GM19438 (cell line): ENCODE measurements at regions not wholly inside any gene's neighbourhood (a gene's known extent, or its start where the extent isn't known, plus 50 kb on each side); places are given as distances from the start of the nearest gene placed in this dataset.

Source experiments
- ATAC-seq: cut with Tn5 transposase; IDR thresholded peaks from one replicate; pipeline ENCODE4 v1.9.1; 2021; ENCODE audit warnings: low read depth; ENCODE audit not compliant: unreplicated experiment

DNA sequence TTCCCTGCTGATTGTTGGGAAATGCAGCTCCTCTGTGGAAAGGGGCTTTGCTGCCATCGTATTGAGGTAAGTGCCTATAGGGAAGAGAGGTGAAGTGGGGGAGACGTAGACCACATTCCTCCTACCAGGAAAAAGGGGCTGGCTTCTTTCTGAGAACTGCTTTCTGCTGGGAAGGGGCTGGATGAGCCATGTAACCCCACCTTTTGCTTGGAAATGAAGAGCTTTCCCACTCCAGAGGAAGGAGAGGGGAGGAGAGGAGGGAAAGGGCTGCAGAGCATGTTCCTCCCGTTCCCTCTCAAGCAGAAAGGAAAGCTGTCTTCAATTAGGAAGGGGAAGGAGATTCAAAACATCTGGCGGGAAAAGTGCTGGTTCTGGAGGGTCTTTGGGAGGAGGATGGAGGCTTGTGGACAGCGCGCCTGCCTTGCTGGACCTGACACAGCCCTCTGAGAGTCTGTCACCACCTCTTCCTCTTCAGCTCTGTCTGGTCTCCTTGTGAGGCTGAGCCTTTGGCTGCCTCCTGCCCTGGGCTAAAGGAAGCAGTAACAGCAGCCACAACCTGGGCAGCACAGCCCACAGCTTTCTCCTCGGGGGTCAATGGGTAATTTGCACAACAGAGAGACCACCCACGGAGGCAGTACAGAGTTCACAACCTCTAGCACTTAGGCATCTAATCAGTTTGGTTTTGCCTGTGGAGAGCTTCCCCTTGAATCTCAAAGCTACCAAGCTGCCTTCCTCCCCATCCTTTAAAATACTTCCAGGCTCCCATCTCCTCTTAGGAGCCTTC is 410.0 kb upstream of the TNP1 start:
- ATAC-seq: no peak

DNA sequence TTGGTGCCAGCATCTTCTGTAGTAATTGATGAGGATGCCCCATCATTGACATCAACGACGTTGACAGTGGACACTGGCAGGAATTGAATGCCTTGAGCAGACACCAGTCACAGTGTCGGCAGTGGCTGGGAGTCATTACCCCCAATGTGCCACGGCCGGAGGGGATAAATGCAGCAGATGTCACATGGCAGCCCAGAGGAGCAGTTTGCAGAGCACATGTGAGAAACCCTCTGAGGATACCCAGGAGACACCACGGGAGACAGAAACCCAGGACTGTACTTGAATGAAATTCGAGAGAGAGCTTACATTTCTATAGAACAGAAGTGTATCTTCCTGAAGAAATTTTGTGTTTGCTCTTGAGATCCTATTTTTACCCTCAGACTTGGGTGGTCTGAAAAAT is 409.1 kb upstream of the TNP1 start:
- no peak for ATAC-seq

DNA sequence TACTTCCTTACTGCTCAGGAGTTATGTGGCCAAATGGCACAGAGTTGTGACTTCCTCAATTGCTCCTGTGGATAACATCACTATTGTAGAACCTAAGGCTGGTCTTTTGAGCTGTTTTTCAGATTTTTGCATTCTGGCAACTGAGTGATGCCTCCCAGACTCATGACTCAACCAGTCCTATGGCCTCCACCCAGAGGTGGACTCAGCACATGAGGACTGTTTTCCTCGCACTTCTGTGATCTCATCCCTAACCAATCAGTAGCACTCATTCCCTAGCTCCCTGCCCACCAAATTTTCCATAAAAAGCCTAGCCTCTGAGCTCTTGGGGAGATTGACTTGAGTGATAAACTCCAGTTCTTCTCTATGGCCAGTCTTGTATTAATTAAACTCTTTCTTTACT is 407.9 kb upstream of the TNP1 start:
- no peak for ATAC-seq

DNA sequence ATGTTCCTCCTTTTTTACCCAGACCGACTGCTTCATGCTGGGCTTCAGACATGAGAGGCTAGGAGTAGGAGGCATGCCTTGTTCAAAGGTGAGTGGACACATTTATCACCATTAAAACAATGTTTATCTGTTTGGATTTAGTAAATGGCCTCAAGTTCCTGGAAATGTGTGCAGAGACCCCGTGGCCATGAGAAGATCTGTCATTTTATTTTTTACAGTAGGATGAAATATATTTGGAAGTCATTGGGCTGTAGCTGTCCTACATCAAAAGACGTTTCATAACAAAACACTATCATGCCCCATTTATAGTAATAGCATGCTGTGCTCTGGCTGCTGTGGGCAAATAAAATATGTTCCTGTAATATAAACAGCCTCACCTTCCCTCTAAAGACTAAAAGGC is 403.9 kb upstream of the TNP1 start:
- ATAC-seq: no peak

DNA sequence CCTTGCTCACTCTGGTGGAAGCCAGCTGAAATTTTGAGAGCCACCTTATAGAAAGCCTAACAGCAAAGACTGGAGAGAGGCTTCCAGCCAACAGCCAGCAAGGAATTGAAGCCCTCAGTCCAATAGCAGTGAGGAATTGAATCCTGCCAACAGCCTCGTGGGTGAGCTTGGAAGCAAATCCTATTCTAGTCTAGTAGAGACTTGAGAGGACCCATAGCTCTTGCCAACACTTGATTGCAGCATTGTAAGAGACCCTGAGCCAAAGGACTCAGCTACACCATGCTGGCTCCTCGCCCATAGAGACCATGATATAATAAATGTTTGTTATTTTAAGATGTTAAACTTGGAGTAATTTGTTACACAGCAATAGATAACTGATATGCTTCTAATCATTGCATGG is 403.0 kb upstream of the TNP1 start:
- no peak for ATAC-seq

DNA sequence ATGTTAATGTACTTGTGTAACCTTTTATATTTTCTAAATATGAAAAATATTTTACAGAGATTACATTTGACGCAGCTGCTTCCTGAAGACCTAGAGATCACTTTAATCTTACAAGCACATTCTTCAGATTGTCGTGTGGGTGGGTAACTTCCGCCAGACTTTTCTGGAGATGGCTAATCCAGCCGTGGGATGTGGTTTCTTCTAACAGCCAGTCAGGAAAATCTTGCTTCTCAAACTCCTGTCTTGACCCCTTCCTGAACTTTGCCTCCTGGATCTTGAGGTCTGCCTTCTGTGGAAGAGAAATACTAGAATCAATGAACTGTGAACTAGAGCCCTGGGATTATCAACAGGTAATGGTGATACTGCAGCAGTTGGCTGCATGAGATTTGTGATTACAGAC is 401.6 kb upstream of the TNP1 start:
- ATAC-seq: no peak

DNA sequence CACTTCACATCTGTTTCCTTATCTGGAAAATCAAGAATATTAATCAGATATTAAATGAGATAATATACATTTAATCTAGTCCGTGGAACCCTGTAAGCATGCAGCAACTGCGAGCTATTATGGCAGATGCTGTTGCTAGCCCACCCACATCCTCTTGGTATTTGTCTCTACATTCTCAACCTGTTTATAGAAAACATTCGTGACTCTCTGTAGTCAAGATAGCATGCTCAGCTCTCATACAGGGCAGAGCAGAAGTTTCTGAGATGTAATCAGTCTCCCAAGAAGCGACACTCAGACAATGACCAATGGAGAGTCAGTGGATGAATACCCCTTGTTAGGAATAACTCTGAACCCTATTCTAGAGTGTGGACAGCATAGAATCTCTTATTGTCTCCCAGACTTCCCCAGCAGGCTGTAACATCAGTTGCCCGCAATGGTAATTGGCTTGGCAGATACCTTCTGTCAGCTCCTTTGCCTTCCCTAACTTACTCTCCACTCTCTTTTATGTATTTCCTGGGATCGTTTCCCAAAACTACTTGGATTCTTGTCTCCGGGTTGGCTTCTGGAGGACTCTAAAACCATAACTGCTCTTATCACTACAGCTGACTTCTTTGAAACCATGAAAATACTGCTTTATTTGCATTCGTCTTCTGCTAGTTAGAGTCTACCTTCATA is 400.7 kb upstream of the TNP1 start:
- ATAC-seq: no peak

DNA sequence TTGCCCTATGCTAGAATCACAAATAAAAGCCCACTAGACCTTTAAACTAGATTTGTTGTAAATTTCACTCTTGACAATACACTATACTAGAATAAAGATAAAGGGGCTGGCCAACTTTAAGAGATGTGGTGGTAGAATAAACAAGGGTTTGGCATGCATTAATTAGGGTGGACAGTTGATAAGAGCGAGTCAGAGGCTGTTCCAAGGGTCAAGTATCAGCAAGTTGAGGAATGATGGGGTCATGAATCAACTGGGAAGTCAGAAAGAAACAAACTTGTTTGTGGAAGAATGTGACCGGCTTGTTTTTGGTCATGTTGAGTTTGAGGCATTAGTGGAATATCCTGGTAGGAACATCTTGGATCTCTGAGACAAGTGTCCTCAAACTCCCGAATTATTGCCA is 398.3 kb upstream of the TNP1 start:
- no peak for ATAC-seq

DNA sequence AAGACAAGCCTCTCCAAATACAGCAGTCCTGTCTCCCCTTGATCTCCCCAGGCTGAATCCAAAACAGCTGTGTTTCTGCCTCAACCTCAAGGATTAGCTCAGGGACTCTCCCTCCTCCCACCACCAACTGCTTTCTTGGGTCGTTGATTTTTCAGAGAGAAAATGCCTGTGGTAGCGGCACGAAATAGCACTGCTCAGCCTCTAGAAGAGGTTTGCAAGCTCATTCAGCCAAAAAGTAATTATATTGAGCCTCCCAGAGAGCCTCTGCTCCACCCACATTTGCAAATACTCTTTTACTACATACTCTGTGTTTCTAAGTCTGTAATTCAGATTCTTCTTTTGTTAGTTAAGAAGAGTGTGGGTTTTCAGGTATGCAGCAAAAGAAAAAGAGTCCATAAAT is 396.4 kb upstream of the TNP1 start:
- ATAC-seq: no peak

DNA sequence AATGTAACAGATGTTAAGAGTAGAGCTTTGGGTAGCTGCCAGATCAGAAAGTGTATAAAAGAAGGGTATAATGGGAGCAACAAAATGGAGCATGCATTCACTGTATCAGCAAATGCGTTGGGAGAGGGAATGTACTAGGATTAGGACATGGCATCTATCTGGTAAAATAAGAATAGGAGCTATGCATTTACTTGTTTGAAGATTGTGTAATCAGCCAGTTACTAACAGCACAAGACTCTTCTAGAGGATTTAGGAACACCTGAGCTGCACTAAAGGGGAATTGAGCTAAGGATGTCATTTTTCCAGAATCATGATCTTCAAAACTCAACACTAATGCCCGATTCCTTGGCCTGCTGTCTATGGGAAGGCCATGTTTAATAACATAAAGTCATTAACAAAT is 394.2 kb upstream of the TNP1 start:
- ATAC-seq: no peak

DNA sequence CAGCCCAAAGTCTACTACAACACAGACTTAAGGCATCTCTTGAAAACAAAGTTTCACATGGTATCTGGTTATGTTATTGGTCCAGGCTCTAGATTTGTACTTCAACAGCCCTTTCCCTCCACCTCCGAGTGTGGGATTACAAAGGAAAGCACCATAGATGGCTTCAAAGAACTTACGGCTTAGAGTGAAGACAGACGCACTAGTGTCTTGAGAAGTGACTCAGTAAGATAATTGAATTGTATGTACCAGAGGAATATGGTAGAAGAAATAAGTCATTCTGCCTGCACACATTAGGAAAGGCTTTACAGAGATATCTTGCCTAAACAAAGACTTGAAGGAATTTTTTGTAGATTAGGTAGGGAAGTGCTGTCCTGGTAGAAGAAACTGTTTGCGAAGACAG is 392.3 kb upstream of the TNP1 start:
- no peak for ATAC-seq

DNA sequence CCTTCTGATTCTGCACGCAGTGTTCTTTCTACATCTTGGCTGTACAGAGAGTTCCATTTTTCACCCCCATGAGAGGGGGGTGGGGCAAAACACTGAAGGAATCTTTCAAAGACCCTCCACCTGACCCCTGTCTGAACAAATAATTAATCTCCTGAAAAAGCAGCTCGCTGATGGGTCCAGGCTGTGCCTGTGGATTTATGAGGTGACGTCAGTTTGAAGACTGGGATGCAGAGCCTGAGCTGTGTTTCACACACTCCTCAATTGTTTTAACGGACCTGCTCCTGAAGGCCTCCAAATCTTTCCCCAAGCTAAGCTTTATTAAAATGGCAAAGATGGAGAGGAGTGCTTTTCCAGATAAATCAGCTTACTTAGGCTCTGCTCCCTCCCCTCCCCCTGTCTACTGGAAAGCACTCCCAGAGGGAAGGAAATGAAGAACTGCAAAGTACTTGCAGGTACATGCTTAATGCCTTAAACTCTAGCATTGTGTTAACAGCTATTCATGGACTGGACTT is 390.2 kb upstream of the TNP1 start:
- ATAC-seq: no peak

DNA sequence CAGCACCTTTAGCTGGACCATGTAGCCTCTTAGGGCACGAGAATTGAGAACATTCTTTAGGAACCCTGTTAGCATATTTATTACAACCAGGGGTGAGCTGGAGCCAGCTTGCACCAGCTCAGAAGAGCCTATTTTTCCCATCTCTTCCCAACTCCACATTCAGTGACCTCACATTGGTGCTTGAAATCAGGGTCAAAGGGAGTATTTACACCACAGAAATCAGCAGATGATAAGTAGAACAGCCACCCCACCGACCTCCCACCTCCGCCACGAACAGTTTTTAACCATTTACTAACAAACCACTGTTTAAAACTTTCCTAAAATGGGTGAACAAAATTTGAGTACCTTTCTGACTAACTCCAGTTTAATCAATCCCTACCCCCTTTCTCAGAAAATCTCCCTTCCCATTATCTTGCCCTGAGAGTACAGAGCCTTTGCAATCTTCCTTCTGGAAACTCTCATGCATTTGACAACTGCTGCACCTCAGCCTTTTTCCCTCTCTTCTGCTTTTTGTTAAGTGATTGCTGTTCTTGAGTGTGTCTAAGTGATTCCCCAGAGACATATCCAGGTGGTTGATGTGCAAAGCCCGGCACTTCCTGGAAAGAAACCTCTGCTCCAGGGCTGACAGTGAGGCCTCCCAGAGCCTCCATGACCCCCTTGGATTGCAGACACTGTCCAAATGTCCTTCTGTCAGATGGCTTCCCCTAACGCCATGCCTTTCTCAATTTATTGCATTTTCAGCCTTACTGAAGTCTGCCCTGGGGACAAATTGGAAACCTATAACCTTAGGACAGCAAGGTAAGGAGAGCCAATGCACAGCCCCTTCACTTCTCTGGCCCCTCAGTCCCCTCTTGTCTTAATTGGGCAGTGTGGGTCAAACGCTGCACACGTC is 389.5 kb upstream of the TNP1 start:
- ATAC-seq: no peak

DNA sequence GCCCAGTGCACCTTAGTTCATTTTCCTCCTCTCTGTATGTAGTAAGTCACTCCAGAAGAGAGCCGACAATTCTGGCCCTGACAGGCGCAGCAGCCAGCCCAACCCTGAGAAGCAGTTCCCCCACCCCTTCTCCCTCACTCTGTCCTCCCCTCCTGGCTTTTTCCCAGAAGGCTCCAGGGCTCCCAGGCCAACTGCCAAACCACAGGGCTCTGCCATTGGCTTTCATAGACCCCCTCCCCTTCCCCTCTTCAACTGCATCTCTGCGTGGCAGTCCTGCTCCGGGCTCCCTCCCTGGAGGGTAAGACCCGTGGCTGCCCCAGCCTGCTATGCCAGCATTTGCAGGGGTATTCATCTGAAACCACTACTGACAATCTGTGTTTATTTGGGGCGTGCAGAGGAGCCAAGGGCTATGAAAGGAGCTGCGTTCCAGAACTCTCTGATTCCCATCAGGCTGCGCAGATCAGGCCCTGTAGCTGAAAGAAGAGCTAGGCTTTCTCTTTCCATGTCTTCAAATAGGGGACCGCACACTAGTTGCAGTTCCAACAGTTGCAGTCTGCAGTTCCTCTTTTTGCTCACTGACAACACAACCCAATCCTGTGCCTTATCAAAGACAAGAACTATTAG is 388.6 kb upstream of the TNP1 start:
- peak; percentile 87 for ATAC-seq

DNA sequence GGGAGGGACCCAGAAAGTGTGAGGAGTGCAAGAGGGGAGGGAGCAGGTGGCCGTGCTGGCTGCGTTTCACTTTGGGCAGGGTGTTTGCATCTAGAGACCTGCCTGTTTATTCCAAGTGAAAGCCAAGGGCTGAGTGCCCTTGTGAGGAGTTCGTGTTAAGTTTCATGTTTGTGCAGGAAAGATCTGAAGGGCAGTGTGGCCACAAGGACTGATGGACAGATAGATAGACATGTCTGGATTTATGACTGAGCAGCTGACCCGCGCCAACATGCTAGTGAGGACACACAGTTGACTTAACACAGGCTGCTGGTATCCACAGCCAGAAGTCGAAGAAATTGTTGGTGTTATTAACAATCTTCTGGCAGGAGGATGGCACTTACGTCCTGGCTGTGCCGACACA is 387.6 kb upstream of the TNP1 start:
- ATAC-seq: no peak

DNA sequence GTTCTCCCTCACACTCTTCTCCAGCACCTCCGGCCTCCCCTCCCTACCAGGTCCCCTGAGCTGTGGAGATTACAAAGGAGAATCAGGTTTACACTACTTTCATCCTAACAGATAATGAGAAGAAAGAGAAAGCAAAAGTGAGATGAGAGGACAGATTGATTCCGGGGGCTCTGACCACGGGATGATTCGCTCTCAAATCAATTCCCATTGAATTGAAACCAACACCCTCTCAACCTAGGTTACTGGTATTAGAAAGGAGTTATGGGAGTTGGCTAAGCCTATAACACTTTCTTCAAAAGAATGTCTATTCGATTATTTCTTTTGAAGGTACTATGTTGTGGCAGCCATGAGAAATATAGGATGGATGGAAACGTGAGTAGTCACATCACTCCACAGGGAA is 386.2 kb upstream of the TNP1 start:
- ATAC-seq: no peak

DNA sequence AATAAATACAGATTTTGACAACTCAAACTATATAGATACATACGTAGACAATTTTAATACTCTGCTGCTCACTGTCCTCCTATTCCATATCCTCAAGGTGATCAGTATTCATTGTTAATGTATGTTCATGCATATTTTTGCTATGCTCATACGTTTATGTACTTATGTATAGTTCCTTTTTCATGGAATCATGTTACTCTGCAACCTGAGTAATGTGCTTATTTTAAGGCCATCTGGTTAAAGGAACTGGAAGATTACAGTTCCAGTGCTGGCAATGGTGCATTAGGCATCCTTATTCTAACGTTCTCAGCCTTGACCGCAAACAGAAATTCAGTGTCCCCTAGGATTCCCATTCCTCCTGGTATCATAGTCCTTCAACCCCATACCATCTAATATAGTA is 385.0 kb upstream of the TNP1 start:
- ATAC-seq: no peak

DNA sequence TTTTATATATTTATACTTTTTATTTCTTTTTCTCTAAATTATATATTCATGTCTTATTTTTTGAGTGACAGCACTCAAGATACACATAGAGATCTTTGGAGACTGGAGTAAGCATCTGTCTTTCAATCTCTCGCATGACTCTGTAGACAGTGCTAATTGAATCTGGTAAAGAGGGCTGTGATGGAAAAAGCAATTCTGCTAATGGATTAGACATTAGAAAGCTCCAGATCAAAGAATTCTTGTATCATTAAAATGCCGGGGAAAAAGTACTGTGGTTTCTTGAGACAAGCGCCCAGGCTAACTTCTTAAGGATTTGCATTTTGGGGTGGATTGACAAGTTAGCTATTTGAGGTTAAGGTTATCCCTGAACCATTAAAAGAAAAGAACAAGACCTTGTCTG is 383.1 kb upstream of the TNP1 start:
- ATAC-seq: no peak

DNA sequence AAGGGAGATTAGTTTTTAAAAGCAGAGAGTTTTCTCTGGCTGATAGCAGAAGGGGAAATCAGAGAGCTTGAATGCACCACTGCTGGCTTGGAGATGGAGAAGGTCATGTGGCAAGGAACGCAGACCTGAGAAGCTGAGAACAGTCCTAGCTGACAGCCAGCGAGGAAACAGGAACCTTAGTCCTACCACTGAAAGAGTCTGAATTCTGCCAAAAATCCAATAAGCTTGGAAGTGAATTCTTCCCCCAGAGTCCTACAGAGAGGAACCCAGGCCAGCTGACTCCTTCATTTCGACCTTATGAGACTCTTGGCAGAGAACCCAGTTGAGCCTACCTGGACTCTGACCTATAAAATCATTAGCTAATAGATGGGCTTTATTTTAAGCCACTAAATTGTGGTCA is 371.9 kb upstream of the TNP1 start:
- no peak for ATAC-seq

DNA sequence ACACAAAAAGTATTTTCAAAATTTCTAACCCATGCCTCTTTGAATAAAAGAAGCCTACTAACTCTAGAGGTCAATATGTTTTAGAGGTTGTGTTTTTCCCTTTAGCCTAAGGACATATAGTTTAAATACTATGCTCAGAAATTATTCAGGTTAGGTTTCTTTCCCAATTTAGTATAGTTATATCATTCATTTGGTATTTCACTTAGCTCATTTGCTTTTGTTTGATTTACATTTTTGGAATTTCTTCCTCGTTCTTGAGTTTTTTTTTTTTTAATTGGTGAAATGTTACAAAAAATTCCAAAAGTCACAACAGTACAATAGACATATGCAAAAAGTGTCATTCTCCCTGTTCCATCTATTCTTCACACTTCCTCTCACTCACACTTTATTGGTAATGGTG is 371.3 kb upstream of the TNP1 start:
- no peak for ATAC-seq

DNA sequence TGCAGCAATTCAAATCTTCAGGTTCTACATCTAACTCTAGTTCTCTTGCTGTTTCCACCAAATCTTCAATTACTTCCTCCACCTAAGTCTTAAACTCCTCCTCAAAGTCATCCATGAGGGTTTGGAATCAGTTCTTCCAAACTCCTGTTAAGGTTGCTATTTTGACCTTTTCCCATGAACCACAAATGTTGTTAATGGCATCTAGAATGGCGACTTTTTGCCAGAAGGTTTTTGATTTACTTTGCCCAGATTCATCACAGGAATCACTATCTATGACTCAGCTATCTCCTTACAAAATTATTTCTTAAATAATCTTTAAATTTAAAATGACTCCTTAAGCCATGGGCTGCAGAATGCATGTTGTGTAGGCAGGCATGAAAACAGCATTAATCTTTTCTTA is 368.9 kb upstream of the TNP1 start:
- ATAC-seq: no peak
